ENCODE measurements at regions not wholly inside any gene's neighbourhood (a gene's known extent, or its start where the extent isn't known, plus 50 kb on each side); places are given as distances from the start of the nearest gene placed in this dataset.

- Histone ChIP-seq H3K4me1 (no peaks in the 10 kb centered on the region), H3K4me2 (no peak overlapping the region), H3K27ac (no peak overlapping the region), H3K4me3 (no peak overlapping the region), H3K9me3 (no peaks in the 10 kb centered on the region)
- TF ChIP-seq, protein P1, sequence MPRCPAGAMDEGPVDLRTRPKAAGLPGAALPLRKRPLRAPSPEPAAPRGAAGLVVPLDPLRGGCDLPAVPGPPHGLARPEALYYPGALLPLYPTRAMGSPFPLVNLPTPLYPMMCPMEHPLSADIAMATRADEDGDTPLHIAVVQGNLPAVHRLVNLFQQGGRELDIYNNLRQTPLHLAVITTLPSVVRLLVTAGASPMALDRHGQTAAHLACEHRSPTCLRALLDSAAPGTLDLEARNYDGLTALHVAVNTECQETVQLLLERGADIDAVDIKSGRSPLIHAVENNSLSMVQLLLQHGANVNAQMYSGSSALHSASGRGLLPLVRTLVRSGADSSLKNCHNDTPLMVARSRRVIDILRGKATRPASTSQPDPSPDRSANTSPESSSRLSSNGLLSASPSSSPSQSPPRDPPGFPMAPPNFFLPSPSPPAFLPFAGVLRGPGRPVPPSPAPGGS (IDR thresholded peaks at IDR 0.05), result no peak
- TF ChIP-seq FOSL2 (IDR thresholded peaks at IDR 0.05) (no peak), FOSL2 (CRISPR knock-in tag; IDR thresholded peaks at IDR 0.05) (no peak), HDAC2 (IDR thresholded peaks at IDR 0.05) (no peak), HMGXB4 (CRISPR knock-in tag; IDR thresholded peaks at IDR 0.05; ENCODE audit: borderline replicate concordance) (no peak), FOXS1 (CRISPR knock-in tag; IDR thresholded peaks at IDR 0.05) (no peak), POLR2A (IDR thresholded peaks at IDR 0.05; ENCODE audit: low read length) (no peak), CEBPB (IDR thresholded peaks at IDR 0.05) (no peak), JUN (IDR thresholded peaks at IDR 0.05) (no peak), GATA3 (IDR thresholded peaks at IDR 0.05; ENCODE audit: borderline replicate concordance) (no peak), USF2 (IDR thresholded peaks at IDR 0.05) (no peak), PHF8 (IDR thresholded peaks at IDR 0.05; ENCODE audit: borderline replicate concordance, low read depth) (no peak), KDM1A (IDR thresholded peaks at IDR 0.05; ENCODE audit: low read depth) (no peak)
- POLR2A ChIA-PET, result no interaction called here
- WGBS (ENCODE audit: missing lambda C conversion rate), result 68% methylated on average over 4 of the region's 4 CpGs
- FAIRE-seq (no peak), DNase-seq (ENCODE audit: low read depth in 1 of 2, low spot score in 1 of 2) (no peak), ATAC-seq (no peak)
- CTCF ChIA-PET, result interaction anchor here (1.3 kb wide), 1 partner anchor 257 kb away, joined by 4 read pairs; no protein-coding TSS in a partner anchor
Observed at GRCh38 chr18:21187886-21188285, 54.1 kb upstream of the GREB1L start.

DNA sequence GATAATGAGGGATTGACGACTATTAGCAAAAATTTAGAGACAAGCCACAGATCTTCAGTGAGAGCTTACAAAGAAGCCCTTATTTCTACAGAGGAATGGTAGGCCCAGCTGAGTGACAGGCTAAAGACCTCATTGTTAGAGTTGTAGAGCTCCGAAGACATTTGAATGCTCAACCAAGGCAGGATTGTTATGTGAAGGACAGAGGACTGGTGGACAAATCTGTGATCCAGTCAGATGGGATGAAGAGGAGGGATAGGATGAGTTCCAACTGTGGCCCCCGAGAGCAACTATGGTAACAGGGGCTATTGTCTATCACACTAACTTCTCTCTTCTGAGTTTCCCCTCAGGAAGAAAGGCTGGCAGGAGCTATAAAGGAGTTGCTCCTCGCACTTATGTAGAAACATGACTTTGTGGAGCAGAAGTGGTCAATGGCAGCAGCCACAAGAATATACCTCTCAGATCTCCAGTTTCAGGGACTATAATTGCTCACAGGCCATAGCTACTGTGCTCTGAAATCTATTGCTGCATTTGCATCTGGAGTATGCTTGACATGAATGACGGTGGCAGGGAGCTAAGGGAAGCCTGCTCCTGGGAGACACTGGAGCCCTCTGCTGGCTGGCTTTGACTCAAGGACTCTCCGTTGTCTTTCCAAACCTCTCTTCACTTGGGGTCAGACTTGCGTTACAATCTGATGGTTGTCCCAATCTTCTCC, 50.3 kb upstream of the GREB1L start:
- Histone ChIP-seq H3K27ac (no peak overlapping the region), H3K4me3 (no peak overlapping the region), H3K4me2 (no peak overlapping the region), H3K4me1 (no peaks in the 10 kb centered on the region), H3K9me3 (no peaks in the 10 kb centered on the region)
- 39% methylated on average over 7 of the region's 7 CpGs for WGBS (ENCODE audit: missing lambda C conversion rate)
- DNase-seq (ENCODE audit: low read depth in 1 of 2, low spot score in 1 of 2) (peak; percentile 20 to 67), ATAC-seq (peak; percentile 80 to 91; a peak in 5 of 6 replicates), FAIRE-seq (no peak)
- POLR2A ChIA-PET, result no interaction called here
- CTCF ChIA-PET, result interaction anchor here (0.6 to 7.8 kb wide), 13 partner anchors 9 to 409 kb away, joined by 3 to 82 read pairs (median 3); partner anchors contain the start of gene ESCO1
- TF ChIP-seq JUNB (IDR thresholded peaks at IDR 0.05), result no peak
- no peak for TF ChIP-seq NFE2L2 (conservative IDR thresholded peaks at IDR 0.05; ENCODE audit: low read length)
- TF ChIP-seq BHLHE40 (IDR thresholded peaks at IDR 0.05; ENCODE audit: low read depth, low read length), result no peak
- no peak for TF ChIP-seq GATA3 (IDR thresholded peaks at IDR 0.05; ENCODE audit: borderline replicate concordance)
- TF ChIP-seq EP300 (IDR thresholded peaks at IDR 0.05), result no peak
- TF ChIP-seq, protein P2, sequence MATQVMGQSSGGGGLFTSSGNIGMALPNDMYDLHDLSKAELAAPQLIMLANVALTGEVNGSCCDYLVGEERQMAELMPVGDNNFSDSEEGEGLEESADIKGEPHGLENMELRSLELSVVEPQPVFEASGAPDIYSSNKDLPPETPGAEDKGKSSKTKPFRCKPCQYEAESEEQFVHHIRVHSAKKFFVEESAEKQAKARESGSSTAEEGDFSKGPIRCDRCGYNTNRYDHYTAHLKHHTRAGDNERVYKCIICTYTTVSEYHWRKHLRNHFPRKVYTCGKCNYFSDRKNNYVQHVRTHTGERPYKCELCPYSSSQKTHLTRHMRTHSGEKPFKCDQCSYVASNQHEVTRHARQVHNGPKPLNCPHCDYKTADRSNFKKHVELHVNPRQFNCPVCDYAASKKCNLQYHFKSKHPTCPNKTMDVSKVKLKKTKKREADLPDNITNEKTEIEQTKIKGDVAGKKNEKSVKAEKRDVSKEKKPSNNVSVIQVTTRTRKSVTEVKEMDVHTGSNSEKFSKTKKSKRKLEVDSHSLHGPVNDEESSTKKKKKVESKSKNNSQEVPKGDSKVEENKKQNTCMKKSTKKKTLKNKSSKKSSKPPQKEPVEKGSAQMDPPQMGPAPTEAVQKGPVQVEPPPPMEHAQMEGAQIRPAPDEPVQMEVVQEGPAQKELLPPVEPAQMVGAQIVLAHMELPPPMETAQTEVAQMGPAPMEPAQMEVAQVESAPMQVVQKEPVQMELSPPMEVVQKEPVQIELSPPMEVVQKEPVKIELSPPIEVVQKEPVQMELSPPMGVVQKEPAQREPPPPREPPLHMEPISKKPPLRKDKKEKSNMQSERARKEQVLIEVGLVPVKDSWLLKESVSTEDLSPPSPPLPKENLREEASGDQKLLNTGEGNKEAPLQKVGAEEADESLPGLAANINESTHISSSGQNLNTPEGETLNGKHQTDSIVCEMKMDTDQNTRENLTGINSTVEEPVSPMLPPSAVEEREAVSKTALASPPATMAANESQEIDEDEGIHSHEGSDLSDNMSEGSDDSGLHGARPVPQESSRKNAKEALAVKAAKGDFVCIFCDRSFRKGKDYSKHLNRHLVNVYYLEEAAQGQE (IDR thresholded peaks at IDR 0.05), result no peak
- peak; percentile 42 for TF ChIP-seq CTCF (IDR thresholded peaks at IDR 0.05)
- no peak for TF ChIP-seq E2F6 (IDR thresholded peaks at IDR 0.05; ENCODE audit: borderline replicate concordance, low read depth)
- no peak for TF ChIP-seq HMGXB4 (CRISPR knock-in tag; IDR thresholded peaks at IDR 0.05; ENCODE audit: borderline replicate concordance)
- no peak for TF ChIP-seq MYC (IDR thresholded peaks at IDR 0.05; ENCODE audit: borderline replicate concordance, low read length)
- no peak for TF ChIP-seq ZSCAN20 (CRISPR knock-in tag; IDR thresholded peaks at IDR 0.05)
- no peak for TF ChIP-seq CBX2 (IDR thresholded peaks at IDR 0.05; ENCODE audit: borderline replicate concordance, low read depth)
- peak; percentile 39 to 59; a peak in 4 of 5 replicates for TF ChIP-seq RAD21 (conservative IDR thresholded peaks at IDR 0.05 in 1 of 2, IDR thresholded peaks at IDR 0.05 in 1 of 2)
- peak; percentile 35; the same call in 2 of the 3 replicates for TF ChIP-seq SMC3 (IDR thresholded peaks at IDR 0.05)
- no peak for TF ChIP-seq FOXS1 (CRISPR knock-in tag; IDR thresholded peaks at IDR 0.05)

Data from A549 (cell line).